RWPE2 (cell line): ENCODE measurements at regions not wholly inside any gene's neighbourhood (a gene's known extent, or its start where the extent isn't known, plus 50 kb on each side); places are given as distances from the start of the nearest gene placed in this dataset.

ENCODE experiments used
- ATAC-seq: fragments of 200-7000 bp; cut with Tn5 transposase; 3 replicates; pipeline ENCODE4 v1.9.1; 2021; ENCODE audit warnings: low read depth
- DNase-seq: peaks from one replicate; pipeline ENCODE4 v3.0.0-alpha.2; 2020; ENCODE audit warnings: low spot score
- H3K27ac ChIP-seq: fragments of 450-650 bp; 2 replicates; pipeline ENCODE4 v1.5.1; 2017; ENCODE audit warnings: mild to moderate bottlenecking; ENCODE audit not compliant: poor library complexity, severe bottlenecking
- H3K27me3 ChIP-seq: fragments of 250-450 bp; sonication (Bioruptor Pico); 2 replicates; pipeline ENCODE4 v1.5.1; 2021; ENCODE audit warnings: mild to moderate bottlenecking, moderate library complexity; ENCODE audit not compliant: insufficient read depth, poor library complexity, severe bottlenecking
- H3K36me3 ChIP-seq: fragments of 250-450 bp; sonication (Bioruptor Pico); 2 replicates; pipeline ENCODE4 v1.5.1; 2020; ENCODE audit warnings: low read depth, mild to moderate bottlenecking, moderate library complexity
- H3K4me1 ChIP-seq: fragments of 250-450 bp; sonication (Bioruptor Pico); 2 replicates; pipeline ENCODE4 v1.5.1; 2021; ENCODE audit warnings: mild to moderate bottlenecking, moderate library complexity; ENCODE audit not compliant: insufficient read depth, poor library complexity, severe bottlenecking
- H3K4me3 ChIP-seq: fragments of 250-450 bp; sonication (Bioruptor Pico); 2 replicates; pipeline ENCODE4 v1.5.1; 2021; ENCODE audit warnings: mild to moderate bottlenecking, moderate library complexity; ENCODE audit not compliant: severe bottlenecking
- H3K9me3 ChIP-seq: fragments of 250-450 bp; sonication (Bioruptor Pico); 2 replicates; pipeline ENCODE4 v1.5.1; 2021; ENCODE audit warnings: mild to moderate bottlenecking, moderate library complexity; ENCODE audit not compliant: severe bottlenecking
- TF ChIP-seq, protein P1 (sequence below): fragments of 450-650 bp; IDR thresholded peaks from one replicate; pipeline ENCODE4 v1.5.1; 2017; ENCODE audit warnings: mild to moderate bottlenecking, moderate library complexity; ENCODE audit not compliant: poor library complexity, severe bottlenecking

GRCh38 chr20:39773380-39774000 lies 811.3 kb downstream of the DHX35 start:
- Histone ChIP-seq H3K4me1 (no peaks in the 10 kb centered on the region), H3K27ac (no peak overlapping the region), H3K9me3 (peaks cover 10% of the 10 kb centered on the region), H3K27me3 (no peaks in the 10 kb centered on the region), H3K4me3 (no peak overlapping the region), H3K36me3 (no peaks in the 10 kb centered on the region)
- no peak for DNase-seq
- peak; percentile 28; the same call in 1 of the 3 replicates for ATAC-seq
- TF ChIP-seq, protein P1, sequence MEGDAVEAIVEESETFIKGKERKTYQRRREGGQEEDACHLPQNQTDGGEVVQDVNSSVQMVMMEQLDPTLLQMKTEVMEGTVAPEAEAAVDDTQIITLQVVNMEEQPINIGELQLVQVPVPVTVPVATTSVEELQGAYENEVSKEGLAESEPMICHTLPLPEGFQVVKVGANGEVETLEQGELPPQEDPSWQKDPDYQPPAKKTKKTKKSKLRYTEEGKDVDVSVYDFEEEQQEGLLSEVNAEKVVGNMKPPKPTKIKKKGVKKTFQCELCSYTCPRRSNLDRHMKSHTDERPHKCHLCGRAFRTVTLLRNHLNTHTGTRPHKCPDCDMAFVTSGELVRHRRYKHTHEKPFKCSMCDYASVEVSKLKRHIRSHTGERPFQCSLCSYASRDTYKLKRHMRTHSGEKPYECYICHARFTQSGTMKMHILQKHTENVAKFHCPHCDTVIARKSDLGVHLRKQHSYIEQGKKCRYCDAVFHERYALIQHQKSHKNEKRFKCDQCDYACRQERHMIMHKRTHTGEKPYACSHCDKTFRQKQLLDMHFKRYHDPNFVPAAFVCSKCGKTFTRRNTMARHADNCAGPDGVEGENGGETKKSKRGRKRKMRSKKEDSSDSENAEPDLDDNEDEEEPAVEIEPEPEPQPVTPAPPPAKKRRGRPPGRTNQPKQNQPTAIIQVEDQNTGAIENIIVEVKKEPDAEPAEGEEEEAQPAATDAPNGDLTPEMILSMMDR = peak; percentile 16

DNA sequence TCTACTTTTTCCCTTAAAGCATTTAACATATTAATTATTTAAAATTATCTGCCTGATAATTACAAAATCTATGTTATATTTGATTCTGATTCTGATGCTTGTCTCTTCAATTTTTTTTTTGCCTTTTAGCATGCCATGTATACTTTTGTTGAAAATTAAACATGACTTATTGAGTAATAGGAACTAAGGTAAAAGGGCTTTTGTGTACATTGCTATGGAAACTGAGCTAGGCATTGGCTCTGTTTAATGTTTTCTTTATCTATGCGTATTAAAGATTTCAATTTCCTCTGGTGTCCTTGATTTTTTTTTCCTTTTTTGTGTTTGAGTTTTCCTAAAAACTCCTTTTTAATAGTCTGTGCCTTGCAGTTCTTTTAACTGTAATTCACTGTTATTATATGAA lies 805.2 kb downstream of the DHX35 start:
- DNase-seq = no peak
- H3K27me3 ChIP-seq = no peaks in the 10 kb centered on the region
- H3K4me1 ChIP-seq = no peaks in the 10 kb centered on the region
- H3K36me3 ChIP-seq = no peaks in the 10 kb centered on the region
- no peak for ATAC-seq
- peaks cover 18% of the 10 kb centered on the region for H3K9me3 ChIP-seq
- TF ChIP-seq, protein P1 = no peak
- H3K4me3 ChIP-seq = no peak overlapping the region
- H3K27ac ChIP-seq = no peak overlapping the region

DNA sequence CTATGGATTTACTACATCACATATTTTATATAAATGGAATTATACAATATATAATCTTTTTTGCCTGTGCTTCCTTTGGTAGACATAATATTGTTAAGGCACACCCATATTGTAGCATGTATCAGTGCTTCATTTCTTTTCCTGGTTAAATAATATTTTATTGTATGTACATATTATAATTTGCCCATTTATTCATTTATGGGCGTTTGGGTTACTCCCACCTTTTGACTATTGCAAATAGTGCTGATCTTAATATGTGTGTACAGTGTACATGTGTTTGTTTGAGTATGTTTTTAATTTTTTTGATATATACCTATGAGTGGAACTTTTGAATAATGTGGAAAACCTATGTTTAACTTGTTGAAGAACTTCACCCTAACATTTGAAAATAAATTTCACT lies 804.2 kb downstream of the DHX35 start:
- DNase-seq = no peak
- H3K27ac ChIP-seq = no peak overlapping the region
- ATAC-seq = no peak
- H3K4me1 ChIP-seq = no peaks in the 10 kb centered on the region
- TF ChIP-seq, protein P1 = no peak
- no peaks in the 10 kb centered on the region for H3K27me3 ChIP-seq
- no peak overlapping the region for H3K4me3 ChIP-seq
- H3K9me3 ChIP-seq = peaks cover 18% of the 10 kb centered on the region
- H3K36me3 ChIP-seq = no peaks in the 10 kb centered on the region

GRCh38 chr20:39762716-39763115 lies 800.6 kb downstream of the DHX35 start:
- no peak for DNase-seq
- H3K27ac ChIP-seq = no peak overlapping the region
- H3K4me3 ChIP-seq = no peak overlapping the region
- TF ChIP-seq, protein P1 = no peak
- H3K27me3 ChIP-seq = no peaks in the 10 kb centered on the region
- no peaks in the 10 kb centered on the region for H3K4me1 ChIP-seq
- peaks cover 6% of the 10 kb centered on the region for H3K9me3 ChIP-seq
- no peak for ATAC-seq
- no peaks in the 10 kb centered on the region for H3K36me3 ChIP-seq

GRCh38 chr20:39758876-39759275 lies 796.7 kb downstream of the DHX35 start:
- H3K27ac ChIP-seq = no peak overlapping the region
- no peak overlapping the region for H3K4me3 ChIP-seq
- no peaks in the 10 kb centered on the region for H3K9me3 ChIP-seq
- DNase-seq (no peak), ATAC-seq (no peak)
- no peaks in the 10 kb centered on the region for H3K36me3 ChIP-seq
- no peaks in the 10 kb centered on the region for H3K4me1 ChIP-seq
- no peaks in the 10 kb centered on the region for H3K27me3 ChIP-seq
- TF ChIP-seq, protein P1 = no peak
